OCI-LY1 (cell line): ENCODE measurements at regions not wholly inside any gene's neighbourhood (a gene's known extent, or its start where the extent isn't known, plus 50 kb on each side); places are given as distances from the start of the nearest gene placed in this dataset.

Experiments
- EZH2 ChIP-seq: fragments of 200-600 bp; sonication (generic), shearing (Covaris generic); IDR thresholded peaks from 2 replicates; pipeline ENCODE4 v1.8.0; 2017; ENCODE audit warnings: borderline replicate concordance, mixed run types, mild to moderate bottlenecking, antibody characterized with exemption, low read length, moderate library complexity, mixed read lengths
- TF ChIP-seq, protein P1 (sequence below): fragments of 200-600 bp; sonication (generic), shearing (Covaris generic); IDR thresholded peaks from 2 replicates; pipeline ENCODE4 v1.5.1; 2017; ENCODE audit warnings: mild to moderate bottlenecking, antibody characterized with exemption, low read length, moderate library complexity, mixed read lengths

- TF ChIP-seq, protein P1, sequence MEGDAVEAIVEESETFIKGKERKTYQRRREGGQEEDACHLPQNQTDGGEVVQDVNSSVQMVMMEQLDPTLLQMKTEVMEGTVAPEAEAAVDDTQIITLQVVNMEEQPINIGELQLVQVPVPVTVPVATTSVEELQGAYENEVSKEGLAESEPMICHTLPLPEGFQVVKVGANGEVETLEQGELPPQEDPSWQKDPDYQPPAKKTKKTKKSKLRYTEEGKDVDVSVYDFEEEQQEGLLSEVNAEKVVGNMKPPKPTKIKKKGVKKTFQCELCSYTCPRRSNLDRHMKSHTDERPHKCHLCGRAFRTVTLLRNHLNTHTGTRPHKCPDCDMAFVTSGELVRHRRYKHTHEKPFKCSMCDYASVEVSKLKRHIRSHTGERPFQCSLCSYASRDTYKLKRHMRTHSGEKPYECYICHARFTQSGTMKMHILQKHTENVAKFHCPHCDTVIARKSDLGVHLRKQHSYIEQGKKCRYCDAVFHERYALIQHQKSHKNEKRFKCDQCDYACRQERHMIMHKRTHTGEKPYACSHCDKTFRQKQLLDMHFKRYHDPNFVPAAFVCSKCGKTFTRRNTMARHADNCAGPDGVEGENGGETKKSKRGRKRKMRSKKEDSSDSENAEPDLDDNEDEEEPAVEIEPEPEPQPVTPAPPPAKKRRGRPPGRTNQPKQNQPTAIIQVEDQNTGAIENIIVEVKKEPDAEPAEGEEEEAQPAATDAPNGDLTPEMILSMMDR = no peak
- no peak for TF ChIP-seq EZH2
Measured at GRCh38 chr5:89694026-89694550, 715.5 kb downstream of the CETN3 start.
